Keratinocyte (primary cell): ENCODE measurements at regions not wholly inside any gene's neighbourhood (a gene's known extent, or its start where the extent isn't known, plus 50 kb on each side); places are given as distances from the start of the nearest gene placed in this dataset.

Experiments used
- DNase-seq: peaks from one replicate; pipeline ENCODE4 v3.0.0-alpha.2; 2011; ENCODE audit warnings: low read depth, missing footprints, low spot score
- FAIRE-seq: peaks from 2 replicates; lab custom pipeline; 2011; peaks lifted over from hg19 to GRCh38; lab: Jason Lieb, UNC
- H2AFZ ChIP-seq: 2 replicates; pipeline ENCODE4 v1.6.0; 2012; ENCODE audit warnings: low read length, control low read depth, inconsistent platforms; ENCODE audit not compliant: control insufficient read depth
- H3K27ac ChIP-seq: 2 replicates; pipeline ENCODE4 v1.5.1; 2011; ENCODE audit warnings: low read length; ENCODE audit not compliant: control insufficient read depth, insufficient read depth
- H3K27me3 ChIP-seq: 3 replicates; pipeline ENCODE4 v1.6.0; 2011; ENCODE audit warnings: low read length; ENCODE audit not compliant: control insufficient read depth, insufficient read depth; ENCODE audit errors: extremely low read depth
- H3K36me3 ChIP-seq, 2 experiments: 2 replicates in 1 of 2; 3 replicates in 1 of 2; pipeline ENCODE4 v1.5.1; 2011; ENCODE audit warnings: low read length in 2 of 2, mild to moderate bottlenecking in 1 of 2; ENCODE audit not compliant: control insufficient read depth in 2 of 2, insufficient read depth in 2 of 2; ENCODE audit errors: extremely low read depth in 1 of 2
- H3K4me1 ChIP-seq: 3 replicates; pipeline ENCODE4 v1.5.1; 2011; ENCODE audit warnings: low read length; ENCODE audit not compliant: control insufficient read depth, insufficient read depth; ENCODE audit errors: extremely low read depth
- H3K4me2 ChIP-seq: 3 replicates; pipeline ENCODE4 v1.6.0; 2011; ENCODE audit warnings: low read depth, low read length; ENCODE audit not compliant: control insufficient read depth, insufficient read depth; ENCODE audit errors: extremely low read depth
- H3K4me3 ChIP-seq, 3 experiments: fragments of 200-600 bp in 1 of 3; sonication (generic) in 1 of 3; 2 replicates in 2 of 3; 3 replicates in 1 of 3; pipeline ENCODE4 v1.5.1; 2011 to 2016; ENCODE audit warnings: low read length in 3 of 3, mild to moderate bottlenecking in 3 of 3, control low read depth in 2 of 3, inconsistent platforms in 1 of 3, low read depth in 1 of 3, mixed read lengths in 1 of 3, mixed run types in 1 of 3, moderate library complexity in 1 of 3; ENCODE audit not compliant: control insufficient read depth in 2 of 3, insufficient read depth in 2 of 3; ENCODE audit errors: extremely low read depth in 1 of 3
- H3K79me2 ChIP-seq: 2 replicates; pipeline ENCODE4 v1.6.0; 2012; ENCODE audit warnings: low read length; ENCODE audit not compliant: control insufficient read depth, insufficient read depth
- H3K9ac ChIP-seq: 3 replicates; pipeline ENCODE4 v1.6.0; 2011; ENCODE audit warnings: low read length; ENCODE audit not compliant: control insufficient read depth, insufficient read depth; ENCODE audit errors: extremely low read depth
- H3K9me1 ChIP-seq: 3 replicates; pipeline ENCODE4 v1.6.0; 2011; ENCODE audit warnings: low read length; ENCODE audit not compliant: control insufficient read depth, insufficient read depth; ENCODE audit errors: extremely low read depth
- H3K9me3 ChIP-seq: 2 replicates; pipeline ENCODE4 v1.5.1; 2012; ENCODE audit warnings: low read depth, low read length; ENCODE audit not compliant: control insufficient read depth
- H4K20me1 ChIP-seq: 3 replicates; pipeline ENCODE4 v1.6.0; 2011; ENCODE audit warnings: low read length; ENCODE audit not compliant: control insufficient read depth, insufficient read depth; ENCODE audit errors: extremely low read depth
- CTCF ChIP-seq, 3 experiments: IDR thresholded peaks in 1 of 3; conservative IDR thresholded peaks in 1 of 3; optimal IDR thresholded peaks in 1 of 3; 2 replicates in 2 of 3; 3 replicates in 1 of 3; pipeline versions ENCODE3 to v1.5.1; 2011; ENCODE audit warnings: low read length in 3 of 3, mild to moderate bottlenecking in 3 of 3, moderate library complexity in 2 of 3, control low read depth in 1 of 3, inconsistent platforms in 1 of 3; ENCODE audit not compliant: insufficient read depth in 2 of 3; ENCODE audit errors: extremely low read depth in 1 of 3
- EZH2 ChIP-seq: IDR thresholded peaks from one replicate; pipeline ENCODE4 v1.6.1; 2012; ENCODE audit warnings: inconsistent platforms, mild to moderate bottlenecking, low read length, moderate library complexity
- dilution Hi-C: fragments of 300-500 bp; cut with MboI; formaldehyde crosslinking; loops from one replicate; pipeline ENCODE4 v1.7.0; 2020; ENCODE audit warnings: low sequenced_read_pairs; ENCODE audit not compliant: extremely low pct_ligation_motif_present

GRCh38 chr10:128497660-128498377, 371.6 kb upstream of the MKI67 start:
- dilution Hi-C loops, result no loop called here
- no peaks in the 10 kb centered on the region for H4K20me1 ChIP-seq

GRCh38 chr10:128498378-128498730, 372.1 kb upstream of the MKI67 start:
- no peak overlapping the region for H3K27ac ChIP-seq
- H3K9ac ChIP-seq, result no peak overlapping the region
- dilution Hi-C loops, result no loop called here
- no peaks in the 10 kb centered on the region for H3K9me1 ChIP-seq
- no peak overlapping the region for H3K4me2 ChIP-seq
- DNase-seq, result no peak
- no peaks in the 10 kb centered on the region for H3K79me2 ChIP-seq
- TF ChIP-seq CTCF (optimal IDR thresholded peaks at IDR 0.05 in 1 of 3, IDR thresholded peaks at IDR 0.05 in 1 of 3, conservative IDR thresholded peaks at IDR 0.05 in 1 of 3; ENCODE audit: extremely low read depth in 1 of 3, insufficient read depth in 2 of 3, low read length in 3 of 3), result no peak
- no peak for TF ChIP-seq EZH2
- no peaks in the 10 kb centered on the region for H3K27me3 ChIP-seq
- peaks cover 4% of the 10 kb centered on the region for H3K9me3 ChIP-seq
- H3K4me1 ChIP-seq, result no peaks in the 10 kb centered on the region
- no peak overlapping the region for H3K4me3 ChIP-seq
- H4K20me1 ChIP-seq, result no peaks in the 10 kb centered on the region
- no peaks in the 10 kb centered on the region for H3K36me3 ChIP-seq
- H2AFZ ChIP-seq, result no peak overlapping the region
- no peak for FAIRE-seq

More at GRCh38 chr10:128497660-128498377, 371.6 kb upstream of the MKI67 start:
- no peak overlapping the region for H3K4me2 ChIP-seq
- FAIRE-seq (no peak), DNase-seq (no peak)
- no peak overlapping the region for H3K27ac ChIP-seq
- H3K27me3 ChIP-seq, result no peaks in the 10 kb centered on the region
- no peaks in the 10 kb centered on the region for H3K79me2 ChIP-seq
- H3K9me1 ChIP-seq, result no peaks in the 10 kb centered on the region
- no peak for TF ChIP-seq CTCF (optimal IDR thresholded peaks at IDR 0.05 in 1 of 3, IDR thresholded peaks at IDR 0.05 in 1 of 3, conservative IDR thresholded peaks at IDR 0.05 in 1 of 3; ENCODE audit: extremely low read depth in 1 of 3, insufficient read depth in 2 of 3, low read length in 3 of 3)
- no peak for TF ChIP-seq EZH2
- peaks cover 4% of the 10 kb centered on the region for H3K9me3 ChIP-seq
- no peak overlapping the region for H3K4me3 ChIP-seq
- no peaks in the 10 kb centered on the region for H3K36me3 ChIP-seq
- no peak overlapping the region for H3K9ac ChIP-seq
- no peaks in the 10 kb centered on the region for H3K4me1 ChIP-seq
- no peak overlapping the region for H2AFZ ChIP-seq
